ENCODE measurements at regions not wholly inside any gene's neighbourhood (a gene's known extent, or its start where the extent isn't known, plus 50 kb on each side); places are given as distances from the start of the nearest gene placed in this dataset.

GRCh38 chr14:97452314-97452713, 655.1 kb downstream of the VRK1 start:
- Histone ChIP-seq H3K4me1 (ENCODE audit: control insufficient read depth in 5 of 5, insufficient read depth in 5 of 5, low read length in 5 of 5) (no peaks in the 10 kb centered on the region), H3K36me3 (ENCODE audit: control insufficient read depth in 5 of 5, insufficient read depth in 5 of 5, low read length in 5 of 5) (no peaks in the 10 kb centered on the region), H3K9ac (ENCODE audit: low read length in 5 of 5) (no peak overlapping the region), H3K27ac (ENCODE audit: low read depth, low read length) (no peak overlapping the region), H3K4me3 (ENCODE audit: low read depth in 1 of 5, low read length in 5 of 5) (no peak overlapping the region), H3K27me3 (ENCODE audit: control insufficient read depth in 5 of 5, insufficient read depth in 4 of 5, low read length in 5 of 5) (peaks cover 0 to 18% (median 5%) of the 10 kb centered on the region in 5 donors), H3K9me3 (ENCODE audit: control insufficient read depth in 5 of 5, low read length in 5 of 5) (no peaks in the 10 kb centered on the region)

GRCh38 chr14:97453991-97454390, 656.8 kb downstream of the VRK1 start:
- no peak overlapping the region for H3K9ac ChIP-seq (ENCODE audit: low read length in 5 of 5)
- H3K27ac ChIP-seq (ENCODE audit: low read depth, low read length), result no peak overlapping the region
- H3K4me1 ChIP-seq (ENCODE audit: control insufficient read depth in 5 of 5, insufficient read depth in 5 of 5, low read length in 5 of 5), result peaks cover 0 to 16% (median 14%) of the 10 kb centered on the region in 5 donors
- no peak overlapping the region for H3K4me3 ChIP-seq (ENCODE audit: low read depth in 1 of 5, low read length in 5 of 5)
- peaks cover 0 to 28% (median 5%) of the 10 kb centered on the region in 5 donors for H3K27me3 ChIP-seq (ENCODE audit: control insufficient read depth in 5 of 5, insufficient read depth in 4 of 5, low read length in 5 of 5)
- no peaks in the 10 kb centered on the region for H3K36me3 ChIP-seq (ENCODE audit: control insufficient read depth in 5 of 5, insufficient read depth in 5 of 5, low read length in 5 of 5)
- H3K9me3 ChIP-seq (ENCODE audit: control insufficient read depth in 5 of 5, low read length in 5 of 5), result no peaks in the 10 kb centered on the region

GRCh38 chr14:97456462-97456861, 659.3 kb downstream of the VRK1 start:
- no peaks in the 10 kb centered on the region for H3K36me3 ChIP-seq (ENCODE audit: control insufficient read depth in 5 of 5, insufficient read depth in 5 of 5, low read length in 5 of 5)
- H3K4me3 ChIP-seq (ENCODE audit: low read depth in 1 of 5, low read length in 5 of 5), result no peak overlapping the region
- peaks cover 0 to 18% (median 14%) of the 10 kb centered on the region in 5 donors for H3K4me1 ChIP-seq (ENCODE audit: control insufficient read depth in 5 of 5, insufficient read depth in 5 of 5, low read length in 5 of 5)
- peaks cover 0 to 28% (median 5%) of the 10 kb centered on the region in 5 donors for H3K27me3 ChIP-seq (ENCODE audit: control insufficient read depth in 5 of 5, insufficient read depth in 4 of 5, low read length in 5 of 5)
- peaks cover 0 to under 1% (median 0%) of the 10 kb centered on the region in 5 donors for H3K9me3 ChIP-seq (ENCODE audit: control insufficient read depth in 5 of 5, low read length in 5 of 5)
- no peak overlapping the region for H3K27ac ChIP-seq (ENCODE audit: low read depth, low read length)
- H3K9ac ChIP-seq (ENCODE audit: low read length in 5 of 5), result no peak overlapping the region

- H3K4me3 ChIP-seq (ENCODE audit: low read depth in 1 of 5, low read length in 5 of 5), result no peak overlapping the region
These were observed 659.8 kb downstream of the VRK1 start for GRCh38 chr14:97456958-97457357.

GRCh38 chr14:97457575-97458085, 660.4 kb downstream of the VRK1 start:
- Histone ChIP-seq H3K36me3 (ENCODE audit: control insufficient read depth in 5 of 5, insufficient read depth in 5 of 5, low read length in 5 of 5) (no peaks in the 10 kb centered on the region), H3K27me3 (ENCODE audit: control insufficient read depth in 5 of 5, insufficient read depth in 4 of 5, low read length in 5 of 5) (peaks cover 0 to 28% (median 5%) of the 10 kb centered on the region in 5 donors), H3K27ac (ENCODE audit: low read depth, low read length) (no peak overlapping the region), H3K9ac (ENCODE audit: low read length in 5 of 5) (no peak overlapping the region), H3K4me3 (ENCODE audit: low read depth in 1 of 5, low read length in 5 of 5) (peak overlapping the region in 4 of 5 donors; percentile 58 to 78 (median 67)), H3K4me1 (ENCODE audit: control insufficient read depth in 5 of 5, insufficient read depth in 5 of 5, low read length in 5 of 5) (peaks cover 0 to 18% (median 14%) of the 10 kb centered on the region in 5 donors), H3K9me3 (ENCODE audit: control insufficient read depth in 5 of 5, low read length in 5 of 5) (peaks cover 7 to 13% (median 10%) of the 10 kb centered on the region in 5 donors)

More at GRCh38 chr14:97456958-97457357, 659.8 kb downstream of the VRK1 start:
- no peak overlapping the region for H3K27ac ChIP-seq (ENCODE audit: low read depth, low read length)
- peaks cover 0 to 18% (median 14%) of the 10 kb centered on the region in 5 donors for H3K4me1 ChIP-seq (ENCODE audit: control insufficient read depth in 5 of 5, insufficient read depth in 5 of 5, low read length in 5 of 5)
- no peak overlapping the region for H3K9ac ChIP-seq (ENCODE audit: low read length in 5 of 5)
- peaks cover 3 to 6% (median 4%) of the 10 kb centered on the region in 5 donors for H3K9me3 ChIP-seq (ENCODE audit: control insufficient read depth in 5 of 5, low read length in 5 of 5)
- H3K27me3 ChIP-seq (ENCODE audit: control insufficient read depth in 5 of 5, insufficient read depth in 4 of 5, low read length in 5 of 5), result peaks cover 0 to 28% (median 5%) of the 10 kb centered on the region in 5 donors
- H3K36me3 ChIP-seq (ENCODE audit: control insufficient read depth in 5 of 5, insufficient read depth in 5 of 5, low read length in 5 of 5), result no peaks in the 10 kb centered on the region

- Histone ChIP-seq H3K4me1 (ENCODE audit: control insufficient read depth in 5 of 5, insufficient read depth in 5 of 5, low read length in 5 of 5) (peaks cover 0 to 18% (median 14%) of the 10 kb centered on the region in 5 donors), H3K27ac (ENCODE audit: low read depth, low read length) (no peak overlapping the region), H3K9ac (ENCODE audit: low read length in 5 of 5) (peak overlapping the region in 3 of 5 donors; percentile 16 to 56 (median 49)), H3K27me3 (ENCODE audit: control insufficient read depth in 5 of 5, insufficient read depth in 4 of 5, low read length in 5 of 5) (peaks cover 0 to 28% (median 5%) of the 10 kb centered on the region in 5 donors), H3K36me3 (ENCODE audit: control insufficient read depth in 5 of 5, insufficient read depth in 5 of 5, low read length in 5 of 5) (no peaks in the 10 kb centered on the region), H3K9me3 (ENCODE audit: control insufficient read depth in 5 of 5, low read length in 5 of 5) (peaks cover 7 to 15% (median 10%) of the 10 kb centered on the region in 5 donors), H3K4me3 (ENCODE audit: low read depth in 1 of 5, low read length in 5 of 5) (peak overlapping the region; percentile 27 to 78 (median 63))
These were observed 661.1 kb downstream of the VRK1 start for GRCh38 chr14:97458255-97458654.

- Histone ChIP-seq H3K27ac (ENCODE audit: low read depth, low read length) (no peak overlapping the region), H3K9ac (ENCODE audit: low read length in 5 of 5) (peak overlapping the region in 4 of 5 donors; percentile 16 to 56 (median 36)), H3K9me3 (ENCODE audit: control insufficient read depth in 5 of 5, low read length in 5 of 5) (peaks cover 7 to 15% (median 11%) of the 10 kb centered on the region in 5 donors), H3K4me1 (ENCODE audit: control insufficient read depth in 5 of 5, insufficient read depth in 5 of 5, low read length in 5 of 5) (peaks cover 0 to 18% (median 14%) of the 10 kb centered on the region in 5 donors), H3K36me3 (ENCODE audit: control insufficient read depth in 5 of 5, insufficient read depth in 5 of 5, low read length in 5 of 5) (no peaks in the 10 kb centered on the region), H3K27me3 (ENCODE audit: control insufficient read depth in 5 of 5, insufficient read depth in 4 of 5, low read length in 5 of 5) (peaks cover 0 to 27% (median 5%) of the 10 kb centered on the region in 5 donors), H3K4me3 (ENCODE audit: low read depth in 1 of 5, low read length in 5 of 5) (peak overlapping the region; percentile 27 to 78 (median 63))
These were observed 661.7 kb downstream of the VRK1 start for GRCh38 chr14:97458661-97459579.

GRCh38 chr14:97462081-97462480, 664.9 kb downstream of the VRK1 start:
- Histone ChIP-seq H3K36me3 (ENCODE audit: control insufficient read depth in 5 of 5, insufficient read depth in 5 of 5, low read length in 5 of 5) (no peaks in the 10 kb centered on the region), H3K4me3 (ENCODE audit: low read depth in 1 of 5, low read length in 5 of 5) (peak overlapping the region in 1 of 5 donors; percentile 1), H3K9ac (ENCODE audit: low read length in 5 of 5) (no peak overlapping the region), H3K27ac (ENCODE audit: low read depth, low read length) (no peak overlapping the region), H3K9me3 (ENCODE audit: control insufficient read depth in 5 of 5, low read length in 5 of 5) (peaks cover 7 to 15% (median 11%) of the 10 kb centered on the region in 5 donors), H3K27me3 (ENCODE audit: control insufficient read depth in 5 of 5, insufficient read depth in 4 of 5, low read length in 5 of 5) (peaks cover 0 to 12% (median under 1%) of the 10 kb centered on the region in 5 donors), H3K4me1 (ENCODE audit: control insufficient read depth in 5 of 5, insufficient read depth in 5 of 5, low read length in 5 of 5) (peaks cover 0 to 18% (median 14%) of the 10 kb centered on the region in 5 donors)

GRCh38 chr14:97468220-97468619, 671.0 kb downstream of the VRK1 start:
- no peak overlapping the region for H3K9ac ChIP-seq (ENCODE audit: low read length in 5 of 5)
- peaks cover 0 to 8% (median 0%) of the 10 kb centered on the region in 5 donors for H3K27me3 ChIP-seq (ENCODE audit: control insufficient read depth in 5 of 5, insufficient read depth in 4 of 5, low read length in 5 of 5)
- peaks cover 0 to 4% (median 0%) of the 10 kb centered on the region in 5 donors for H3K9me3 ChIP-seq (ENCODE audit: control insufficient read depth in 5 of 5, low read length in 5 of 5)
- H3K27ac ChIP-seq (ENCODE audit: low read depth, low read length), result no peak overlapping the region
- no peak overlapping the region for H3K4me3 ChIP-seq (ENCODE audit: low read depth in 1 of 5, low read length in 5 of 5)
- H3K36me3 ChIP-seq (ENCODE audit: control insufficient read depth in 5 of 5, insufficient read depth in 5 of 5, low read length in 5 of 5), result no peaks in the 10 kb centered on the region
- H3K4me1 ChIP-seq (ENCODE audit: control insufficient read depth in 5 of 5, insufficient read depth in 5 of 5, low read length in 5 of 5), result no peaks in the 10 kb centered on the region

- Histone ChIP-seq H3K27ac (ENCODE audit: low read depth, low read length) (no peak overlapping the region), H3K36me3 (ENCODE audit: control insufficient read depth in 5 of 5, insufficient read depth in 5 of 5, low read length in 5 of 5) (no peaks in the 10 kb centered on the region), H3K27me3 (ENCODE audit: control insufficient read depth in 5 of 5, insufficient read depth in 4 of 5, low read length in 5 of 5) (peaks cover 0 to 3% (median 0%) of the 10 kb centered on the region in 5 donors), H3K9ac (ENCODE audit: low read length in 5 of 5) (no peak overlapping the region), H3K9me3 (ENCODE audit: control insufficient read depth in 5 of 5, low read length in 5 of 5) (no peaks in the 10 kb centered on the region), H3K4me3 (ENCODE audit: low read depth in 1 of 5, low read length in 5 of 5) (no peak overlapping the region), H3K4me1 (ENCODE audit: control insufficient read depth in 5 of 5, insufficient read depth in 5 of 5, low read length in 5 of 5) (no peaks in the 10 kb centered on the region)
These were observed 680.2 kb downstream of the VRK1 start for GRCh38 chr14:97477353-97477752.

Data from subcutaneous abdominal adipose tissue (tissue), 5 donors.